ENCODE measurements at regions not wholly inside any gene's neighbourhood (a gene's known extent, or its start where the extent isn't known, plus 50 kb on each side); places are given as distances from the start of the nearest gene placed in this dataset.

DNA sequence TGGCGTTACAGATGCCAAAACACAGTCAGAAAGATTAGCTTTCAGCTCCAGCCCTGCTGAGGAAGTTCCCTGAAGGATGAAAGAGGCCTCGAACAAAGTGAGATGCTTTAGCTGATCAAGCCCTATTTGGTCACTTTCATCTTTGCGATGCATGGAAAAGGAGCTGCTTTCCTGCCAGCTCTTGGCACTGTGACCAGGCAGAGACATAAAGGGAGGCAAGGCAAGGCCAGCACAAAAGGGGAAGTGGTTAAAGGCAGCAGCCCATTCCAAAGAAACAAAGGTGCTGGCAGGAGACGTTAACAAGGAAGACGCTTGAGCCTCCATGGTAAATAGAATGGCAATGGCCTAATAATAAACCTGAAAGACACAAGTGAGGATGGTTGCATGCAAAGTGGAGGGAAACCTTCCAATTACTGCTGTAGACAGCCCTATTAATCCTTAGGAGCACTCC lies 617.1 kb upstream of the INTU start:
- TF ChIP-seq, protein P1, sequence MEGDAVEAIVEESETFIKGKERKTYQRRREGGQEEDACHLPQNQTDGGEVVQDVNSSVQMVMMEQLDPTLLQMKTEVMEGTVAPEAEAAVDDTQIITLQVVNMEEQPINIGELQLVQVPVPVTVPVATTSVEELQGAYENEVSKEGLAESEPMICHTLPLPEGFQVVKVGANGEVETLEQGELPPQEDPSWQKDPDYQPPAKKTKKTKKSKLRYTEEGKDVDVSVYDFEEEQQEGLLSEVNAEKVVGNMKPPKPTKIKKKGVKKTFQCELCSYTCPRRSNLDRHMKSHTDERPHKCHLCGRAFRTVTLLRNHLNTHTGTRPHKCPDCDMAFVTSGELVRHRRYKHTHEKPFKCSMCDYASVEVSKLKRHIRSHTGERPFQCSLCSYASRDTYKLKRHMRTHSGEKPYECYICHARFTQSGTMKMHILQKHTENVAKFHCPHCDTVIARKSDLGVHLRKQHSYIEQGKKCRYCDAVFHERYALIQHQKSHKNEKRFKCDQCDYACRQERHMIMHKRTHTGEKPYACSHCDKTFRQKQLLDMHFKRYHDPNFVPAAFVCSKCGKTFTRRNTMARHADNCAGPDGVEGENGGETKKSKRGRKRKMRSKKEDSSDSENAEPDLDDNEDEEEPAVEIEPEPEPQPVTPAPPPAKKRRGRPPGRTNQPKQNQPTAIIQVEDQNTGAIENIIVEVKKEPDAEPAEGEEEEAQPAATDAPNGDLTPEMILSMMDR (conservative IDR thresholded peaks at IDR 0.05 in 1 of 2, IDR thresholded peaks at IDR 0.05 in 1 of 2; ENCODE audit: low read depth in 1 of 2, low read length in 2 of 2): no peak
- TF ChIP-seq EZH2 (IDR thresholded peaks at IDR 0.05; ENCODE audit: low read length, missing control alignments): no peak

All from fibroblast of lung (primary cell).